Fibroblast of peridontal ligament (primary cell): ENCODE measurements at regions not wholly inside any gene's neighbourhood (a gene's known extent, or its start where the extent isn't known, plus 50 kb on each side); places are given as distances from the start of the nearest gene placed in this dataset.

Experiments used
- DNase-seq: peaks from one replicate; pipeline ENCODE4 v3.0.0-alpha.2; 2010; ENCODE audit errors: extremely low read depth

DNA sequence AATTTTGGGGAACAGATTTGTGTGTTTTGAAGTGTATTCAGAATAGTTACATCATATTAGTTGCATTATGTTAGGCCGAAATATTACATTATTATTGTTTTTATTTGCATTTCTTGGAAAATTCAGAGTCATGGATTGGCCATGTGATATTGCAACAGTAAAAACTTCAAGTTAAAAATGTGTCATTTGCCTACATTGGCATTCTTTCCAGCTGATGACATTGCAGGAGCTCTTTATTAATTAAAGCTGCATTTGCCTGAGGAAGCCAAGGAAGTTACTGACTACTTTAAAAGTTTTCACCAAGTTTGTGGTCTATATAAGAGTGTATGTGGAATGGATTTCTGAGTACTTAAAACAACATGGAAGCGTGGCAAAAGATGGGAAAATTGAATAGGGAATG lies 726.4 kb upstream of the SGO1 start:
- DNase-seq: no peak

- no peak for DNase-seq
Observed at GRCh38 chr3:20909511-20909910, 723.5 kb upstream of the SGO1 start.

DNA sequence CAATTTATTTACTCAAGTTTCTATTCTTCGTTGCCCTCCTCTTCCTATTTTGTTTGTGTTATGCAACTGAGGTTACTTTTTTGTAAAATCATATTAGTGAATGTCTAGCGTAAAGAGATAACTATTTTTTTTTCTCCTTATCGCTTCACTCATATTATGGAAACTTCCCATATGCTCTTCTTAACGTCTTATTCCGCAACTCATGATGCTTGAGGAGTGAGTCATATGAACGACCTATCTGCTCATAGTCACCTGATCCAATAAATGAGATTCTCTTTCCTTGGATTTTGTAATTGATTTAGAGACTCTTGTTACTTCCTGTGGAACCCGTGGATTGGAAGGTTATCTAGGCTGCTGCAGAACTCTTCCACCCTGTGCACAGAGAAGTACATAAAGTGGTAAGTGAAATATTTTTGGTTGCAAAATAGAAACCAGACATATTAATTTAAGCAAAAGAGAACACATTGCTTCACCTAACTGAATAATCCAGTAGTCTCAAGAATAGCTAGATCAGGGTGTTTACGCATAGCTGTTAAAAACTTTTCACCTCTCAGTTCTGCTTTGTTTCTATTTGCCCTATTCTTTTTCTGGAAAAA lies 719.3 kb upstream of the SGO1 start:
- DNase-seq: no peak

- DNase-seq: no peak
Observed at GRCh38 chr3:20904671-20905070, 718.7 kb upstream of the SGO1 start.

- no peak for DNase-seq
Observed at GRCh38 chr3:20898962-20899361, 713.0 kb upstream of the SGO1 start.

DNA sequence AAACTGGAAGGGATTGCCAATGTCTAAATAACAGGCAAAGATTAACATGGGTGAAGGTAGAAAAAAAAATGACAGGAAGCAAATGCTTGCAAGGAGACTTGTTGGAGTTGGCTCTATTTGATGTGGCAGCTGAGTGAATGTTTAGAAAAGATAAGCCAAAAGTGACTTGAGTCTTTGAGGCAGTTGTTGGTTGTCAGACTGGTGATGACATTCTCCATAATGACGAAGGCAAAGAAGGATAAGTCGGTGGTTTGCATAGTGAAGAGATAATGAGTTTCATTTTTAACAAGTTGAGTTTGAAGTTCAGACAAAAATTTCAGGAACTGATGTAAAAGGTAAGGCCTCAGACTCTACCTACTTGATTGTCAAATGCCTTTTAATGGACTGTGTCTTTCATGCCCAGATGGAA lies 704.1 kb upstream of the SGO1 start:
- DNase-seq: no peak

GRCh38 chr3:20878691-20879090 lies 692.7 kb upstream of the SGO1 start:
- DNase-seq: no peak

DNA sequence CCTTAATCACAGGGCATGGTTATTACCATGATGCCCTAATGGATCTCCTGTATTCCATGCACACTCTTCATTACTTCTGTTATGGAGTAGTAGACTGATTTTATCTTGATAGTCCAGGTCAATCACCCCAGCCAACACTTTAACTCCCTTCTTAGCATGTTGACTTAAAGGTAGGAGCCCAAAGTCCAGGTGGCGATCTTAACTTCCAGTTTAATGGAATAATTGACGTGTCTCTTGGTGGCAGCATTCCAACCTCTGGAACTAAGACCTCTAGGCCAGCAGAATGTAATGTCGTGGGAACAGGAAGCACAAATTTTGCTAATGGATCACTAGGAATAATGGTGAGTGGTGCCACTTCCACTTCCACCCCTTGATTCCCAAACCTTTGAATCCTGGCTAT lies 687.2 kb upstream of the SGO1 start:
- DNase-seq: no peak

- DNase-seq: no peak
Observed at GRCh38 chr3:20870106-20870899, 684.3 kb upstream of the SGO1 start.

- DNase-seq: no peak
Observed at GRCh38 chr3:20865803-20866202, 679.8 kb upstream of the SGO1 start.

DNA sequence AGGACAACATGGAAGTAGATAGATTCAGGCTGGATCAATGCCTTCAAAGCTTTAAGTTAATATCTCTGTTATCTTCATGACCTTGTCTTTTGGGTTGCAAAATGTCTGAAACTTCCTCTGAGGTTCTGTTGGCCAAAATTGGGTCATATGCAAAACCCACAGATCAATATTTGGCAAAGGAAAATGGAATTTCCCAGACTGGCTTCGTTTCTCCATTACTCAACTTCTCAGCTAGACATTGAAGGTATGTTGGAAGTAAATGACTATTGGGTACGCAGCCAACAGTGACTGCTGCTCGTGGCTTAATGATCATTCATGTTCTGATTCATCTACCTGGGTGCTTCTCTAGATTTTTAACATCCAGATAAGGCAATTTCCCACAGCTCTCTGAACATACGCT lies 675.4 kb upstream of the SGO1 start:
- no peak for DNase-seq

DNA sequence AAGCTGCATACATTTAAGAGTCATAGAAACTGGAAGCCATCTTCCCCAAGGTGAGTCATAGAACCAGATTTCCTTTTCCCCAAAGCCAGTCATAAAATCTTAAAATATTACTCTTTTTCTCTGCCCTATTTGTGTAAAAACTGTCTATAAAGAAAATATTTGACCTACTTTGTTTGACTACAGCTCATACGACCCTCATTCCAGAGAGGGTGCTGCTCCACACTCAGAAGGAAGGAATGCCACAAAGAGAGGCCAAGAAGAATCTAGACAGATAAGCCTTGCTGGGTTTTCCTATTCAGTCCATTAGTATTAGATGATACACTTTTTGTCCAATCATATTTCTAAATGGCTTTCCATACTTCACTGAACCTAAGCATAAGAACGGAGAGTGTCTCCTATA lies 671.6 kb upstream of the SGO1 start:
- no peak for DNase-seq

DNA sequence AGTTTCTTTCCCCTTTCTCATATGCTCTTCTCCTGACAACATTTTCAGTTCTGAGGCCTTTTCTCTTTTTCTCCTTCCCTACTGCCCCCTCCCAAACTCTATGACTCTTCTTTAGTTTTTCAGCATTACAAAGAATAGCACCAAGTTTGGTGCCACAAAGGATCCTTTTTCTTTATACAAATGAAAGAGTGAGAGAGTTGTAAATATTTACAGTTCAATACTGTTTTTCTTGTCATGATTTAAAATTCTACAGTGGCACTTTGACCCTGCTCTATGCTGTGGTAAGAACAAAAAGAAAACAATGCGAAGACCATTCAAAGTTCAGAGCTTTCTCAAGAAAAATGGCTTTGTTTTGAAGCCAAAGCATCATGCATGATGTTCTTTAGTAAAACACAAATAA lies 667.9 kb upstream of the SGO1 start:
- no peak for DNase-seq

GRCh38 chr3:20852712-20853111 lies 666.7 kb upstream of the SGO1 start:
- no peak for DNase-seq

DNA sequence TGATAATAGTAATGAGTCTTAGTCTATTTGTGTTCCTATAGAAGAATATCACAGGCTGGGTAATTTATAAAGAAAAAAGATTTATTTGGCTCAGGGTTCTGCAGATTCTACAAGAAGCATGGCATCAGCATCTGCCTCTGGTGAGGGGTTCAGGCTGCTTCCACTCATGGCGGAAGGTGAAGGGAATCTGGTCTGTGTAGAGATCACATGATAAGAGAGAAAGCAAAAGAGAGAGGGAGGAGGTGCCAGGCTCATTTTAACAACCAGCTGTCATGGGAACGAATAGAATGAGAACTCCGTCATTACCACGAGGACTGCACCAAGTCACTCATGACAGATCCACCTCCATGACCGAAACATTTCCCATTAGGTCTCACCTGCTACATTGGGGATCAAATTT lies 664.0 kb upstream of the SGO1 start:
- DNase-seq: no peak

GRCh38 chr3:20846832-20847231 lies 660.8 kb upstream of the SGO1 start:
- no peak for DNase-seq

- no peak for DNase-seq
Observed at GRCh38 chr3:20846066-20846465, 660.1 kb upstream of the SGO1 start.

- DNase-seq: no peak
Observed at GRCh38 chr3:20844851-20845250, 658.8 kb upstream of the SGO1 start.

DNA sequence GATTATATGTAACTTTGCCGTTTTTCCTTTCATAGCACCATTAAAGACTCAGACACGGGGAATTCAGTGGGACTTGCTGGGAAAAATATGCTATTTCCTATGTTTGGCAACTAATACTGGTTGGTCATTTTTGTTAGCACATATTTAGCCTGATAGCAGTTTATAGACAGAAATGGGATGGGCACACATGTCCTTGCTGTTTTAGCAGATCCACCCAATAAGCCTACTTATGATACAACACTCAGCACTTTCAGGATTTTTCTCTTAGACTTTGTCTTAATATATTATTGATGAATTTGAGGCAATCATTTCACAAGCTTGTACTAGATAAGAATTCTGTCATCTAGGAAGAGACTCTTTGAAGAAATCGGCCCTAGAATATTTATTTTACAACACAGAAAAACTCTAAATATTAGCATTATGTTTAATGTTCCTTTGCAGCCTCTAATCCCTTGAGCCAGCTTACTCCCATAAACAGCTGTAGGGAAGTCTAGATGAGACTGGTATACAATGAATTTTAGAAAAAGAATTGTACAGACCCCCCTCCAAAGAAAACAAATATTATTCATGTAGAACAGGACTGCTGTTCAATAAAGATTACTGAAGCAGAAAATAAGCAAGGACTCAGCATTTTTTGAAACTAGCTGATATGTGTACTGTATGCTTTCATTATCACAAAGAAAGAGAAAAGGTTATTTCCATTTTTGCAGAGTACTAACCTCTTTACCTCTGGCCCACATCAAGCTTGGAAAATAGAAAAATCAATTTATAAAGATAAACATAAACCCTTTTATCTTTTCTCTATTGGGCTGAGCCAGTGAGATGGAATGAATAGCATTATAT lies 656.8 kb upstream of the SGO1 start:
- no peak for DNase-seq

DNA sequence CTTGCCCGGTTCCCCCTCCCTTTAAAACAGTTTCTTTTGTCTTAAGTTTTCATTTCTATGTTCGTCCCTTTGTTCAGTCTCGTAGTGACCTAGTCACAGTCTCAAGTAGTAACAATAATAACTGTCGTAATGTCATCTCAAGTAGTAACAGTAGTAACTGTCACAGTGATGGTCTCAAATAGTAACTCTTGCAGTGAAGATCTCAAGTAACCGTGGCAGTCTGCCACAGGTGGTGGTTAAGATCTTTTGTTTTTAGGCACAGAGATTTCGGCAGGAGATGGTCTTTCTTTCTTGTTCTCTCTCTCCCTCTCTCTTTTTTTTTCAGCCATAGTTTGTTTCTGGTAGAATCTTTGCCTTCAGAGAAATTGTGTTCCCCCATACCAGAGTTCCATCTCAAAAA lies 656.0 kb upstream of the SGO1 start:
- no peak for DNase-seq

GRCh38 chr3:20837676-20838302 lies 651.8 kb upstream of the SGO1 start:
- no peak for DNase-seq

- DNase-seq: no peak
Observed at GRCh38 chr3:20836801-20837200, 650.8 kb upstream of the SGO1 start.
